H1 (cell line): ENCODE measurements at regions not wholly inside any gene's neighbourhood (a gene's known extent, or its start where the extent isn't known, plus 50 kb on each side); places are given as distances from the start of the nearest gene placed in this dataset.

Source experiments
- CREB1 ChIP-seq: IDR thresholded peaks from 2 replicates; pipeline ENCODE4 v1.6.1; 2012; ENCODE audit warnings: inconsistent platforms
- E2F6 ChIP-seq: IDR thresholded peaks from 2 replicates; pipeline ENCODE4 v1.6.1; 2012; ENCODE audit warnings: inconsistent platforms
- RBBP5 ChIP-seq: IDR thresholded peaks from 2 replicates; pipeline ENCODE4 v1.7.1; 2012; ENCODE audit warnings: low read depth, mild to moderate bottlenecking, inconsistent platforms, low read length, moderate library complexity, borderline replicate concordance
- TAF1 ChIP-seq: IDR thresholded peaks from 2 replicates; pipeline ENCODE4 v1.6.1; 2011; ENCODE audit warnings: mild to moderate bottlenecking, low read depth, low read length

GRCh38 chr11:15532432-15532831, 417.7 kb downstream of the INSC start (continued):
- TF ChIP-seq E2F6 (no peak), RBBP5 (no peak), TAF1 (no peak), CREB1 (no peak)
